Endothelial cell of umbilical vein (primary cell): ENCODE measurements at regions not wholly inside any gene's neighbourhood (a gene's known extent, or its start where the extent isn't known, plus 50 kb on each side); places are given as distances from the start of the nearest gene placed in this dataset.

Source experiments
- EZH2 ChIP-seq: IDR thresholded peaks from 2 replicates; pipeline ENCODE4 v1.6.1; 2012; ENCODE audit warnings: borderline replicate concordance, low read depth, mild to moderate bottlenecking, moderate library complexity, low read length, inconsistent platforms; ENCODE audit not compliant: severe bottlenecking
- GATA2 ChIP-seq: IDR thresholded peaks from 2 replicates; pipeline ENCODE4 v1.7.0; 2011; ENCODE audit warnings: low read depth, mild to moderate bottlenecking, moderate library complexity, mixed read lengths, low read length; ENCODE audit not compliant: insufficient read length, insufficient read depth
- JUN ChIP-seq: IDR thresholded peaks from 2 replicates; pipeline ENCODE4 v1.6.1; 2011; ENCODE audit warnings: borderline replicate concordance, low read depth; ENCODE audit not compliant: insufficient read length, insufficient read depth
- POLR2A ChIP-seq: IDR thresholded peaks from 2 replicates; pipeline ENCODE4 v1.6.1; 2012; ENCODE audit warnings: low read depth, mild to moderate bottlenecking, control low read depth, low read length
- TF ChIP-seq, protein P1 (sequence below), 2 donors: IDR thresholded peaks; 1 replicate in 1 of 2; 2 replicates in 1 of 2; pipeline ENCODE4 v1.5.1; 2011; ENCODE audit warnings: low read length in 2 of 2, mild to moderate bottlenecking in 2 of 2, moderate library complexity in 2 of 2, control low read depth in 1 of 2, inconsistent platforms in 1 of 2, low read depth in 1 of 2; ENCODE audit not compliant: insufficient read depth in 1 of 2; ENCODE audit errors: extremely low read depth in 1 of 2

DNA sequence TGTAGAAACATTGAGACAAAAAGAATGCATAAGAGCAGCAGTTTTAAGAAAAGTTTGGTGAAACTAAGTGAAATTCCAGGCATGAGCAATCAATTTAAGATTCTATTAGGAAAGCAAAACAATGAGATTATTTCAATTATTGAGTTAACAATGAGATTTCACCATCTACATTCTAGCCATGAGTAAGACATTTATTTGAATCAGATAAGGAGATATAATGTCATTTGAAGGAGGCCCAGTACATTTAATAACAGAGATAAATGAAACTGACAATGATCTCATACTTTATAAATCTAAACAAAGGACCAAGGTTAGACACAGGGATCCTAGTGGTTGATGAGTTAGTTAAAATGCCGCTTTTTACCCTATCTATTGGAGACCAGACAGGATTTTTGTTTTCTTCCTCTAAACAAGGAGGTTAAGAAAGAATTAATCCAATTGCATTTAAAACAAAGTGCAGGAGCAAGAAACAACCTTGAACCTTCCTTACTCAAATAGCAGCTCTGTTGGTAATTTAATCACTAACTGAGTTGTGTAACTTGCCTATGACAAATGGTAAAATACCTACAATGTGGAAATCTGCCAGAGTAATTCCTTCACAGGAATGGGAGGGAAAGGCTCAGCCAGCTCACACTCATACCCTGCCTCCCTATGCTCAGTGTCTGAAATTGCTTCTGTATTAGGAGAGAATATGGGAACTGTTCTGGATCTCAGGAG is 103.5 kb upstream of the NR3C1 start:
- TF ChIP-seq JUN (no peak), EZH2 (no peak), POLR2A (no peak), GATA2 (no peak)
- TF ChIP-seq, protein P1, sequence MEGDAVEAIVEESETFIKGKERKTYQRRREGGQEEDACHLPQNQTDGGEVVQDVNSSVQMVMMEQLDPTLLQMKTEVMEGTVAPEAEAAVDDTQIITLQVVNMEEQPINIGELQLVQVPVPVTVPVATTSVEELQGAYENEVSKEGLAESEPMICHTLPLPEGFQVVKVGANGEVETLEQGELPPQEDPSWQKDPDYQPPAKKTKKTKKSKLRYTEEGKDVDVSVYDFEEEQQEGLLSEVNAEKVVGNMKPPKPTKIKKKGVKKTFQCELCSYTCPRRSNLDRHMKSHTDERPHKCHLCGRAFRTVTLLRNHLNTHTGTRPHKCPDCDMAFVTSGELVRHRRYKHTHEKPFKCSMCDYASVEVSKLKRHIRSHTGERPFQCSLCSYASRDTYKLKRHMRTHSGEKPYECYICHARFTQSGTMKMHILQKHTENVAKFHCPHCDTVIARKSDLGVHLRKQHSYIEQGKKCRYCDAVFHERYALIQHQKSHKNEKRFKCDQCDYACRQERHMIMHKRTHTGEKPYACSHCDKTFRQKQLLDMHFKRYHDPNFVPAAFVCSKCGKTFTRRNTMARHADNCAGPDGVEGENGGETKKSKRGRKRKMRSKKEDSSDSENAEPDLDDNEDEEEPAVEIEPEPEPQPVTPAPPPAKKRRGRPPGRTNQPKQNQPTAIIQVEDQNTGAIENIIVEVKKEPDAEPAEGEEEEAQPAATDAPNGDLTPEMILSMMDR (IDR thresholded peaks at IDR 0.05; ENCODE audit: extremely low read depth in 1 of 2, insufficient read depth in 1 of 2, low read depth in 1 of 2, low read length in 2 of 2), result no peak
